NCI-H526 treated with DMSO at 0.1 percent for 48 hours (cell line): ENCODE measurements at regions not wholly inside any gene's neighbourhood (a gene's known extent, or its start where the extent isn't known, plus 50 kb on each side); places are given as distances from the start of the nearest gene placed in this dataset.
"Not testable (repeated sequence)": the region's sequence is repeated elsewhere in the genome, so short reads cannot be mapped to it uniquely, and the experiment has no call there.

ENCODE experiments used
- DNase-seq: peaks from one replicate; lab custom pipeline; 2025; lab: John Stamatoyannopoulos, UW

- no peak for DNase-seq
These were observed 344.3 kb downstream of the MATN1 start for GRCh38 chr1:30378991-30379581.

DNA sequence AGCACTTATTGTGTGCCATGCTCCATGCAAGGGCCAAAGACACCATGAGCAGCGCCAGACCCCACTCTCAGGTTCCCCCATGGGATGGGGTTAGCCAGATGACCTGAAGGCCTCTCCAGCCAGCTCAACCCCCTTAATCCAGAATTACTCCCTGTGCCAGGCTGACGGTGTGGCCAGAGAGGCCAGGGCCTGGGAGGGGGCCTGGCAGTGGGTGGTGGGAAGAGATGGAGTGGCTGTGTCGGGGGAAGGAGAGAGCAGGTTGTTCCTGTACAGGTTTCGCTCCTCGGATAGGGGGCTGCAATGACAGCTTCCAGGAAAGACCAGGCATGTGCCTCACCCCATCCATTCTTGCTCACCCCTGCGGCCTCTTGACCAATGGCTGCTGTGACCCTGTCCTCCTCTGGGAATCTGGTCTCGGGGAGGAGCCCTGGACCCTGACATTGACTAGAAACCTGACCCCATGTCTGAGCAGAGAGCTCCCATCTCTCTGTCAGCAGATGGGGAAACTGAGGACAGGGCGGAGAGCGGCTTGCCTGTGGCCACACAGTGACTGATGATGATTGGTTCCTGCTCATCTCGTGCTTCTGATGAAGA lies 345.3 kb downstream of the MATN1 start:
- no peak for DNase-seq

- no peak for DNase-seq
These were observed 346.0 kb downstream of the MATN1 start for GRCh38 chr1:30377230-30378002.

DNA sequence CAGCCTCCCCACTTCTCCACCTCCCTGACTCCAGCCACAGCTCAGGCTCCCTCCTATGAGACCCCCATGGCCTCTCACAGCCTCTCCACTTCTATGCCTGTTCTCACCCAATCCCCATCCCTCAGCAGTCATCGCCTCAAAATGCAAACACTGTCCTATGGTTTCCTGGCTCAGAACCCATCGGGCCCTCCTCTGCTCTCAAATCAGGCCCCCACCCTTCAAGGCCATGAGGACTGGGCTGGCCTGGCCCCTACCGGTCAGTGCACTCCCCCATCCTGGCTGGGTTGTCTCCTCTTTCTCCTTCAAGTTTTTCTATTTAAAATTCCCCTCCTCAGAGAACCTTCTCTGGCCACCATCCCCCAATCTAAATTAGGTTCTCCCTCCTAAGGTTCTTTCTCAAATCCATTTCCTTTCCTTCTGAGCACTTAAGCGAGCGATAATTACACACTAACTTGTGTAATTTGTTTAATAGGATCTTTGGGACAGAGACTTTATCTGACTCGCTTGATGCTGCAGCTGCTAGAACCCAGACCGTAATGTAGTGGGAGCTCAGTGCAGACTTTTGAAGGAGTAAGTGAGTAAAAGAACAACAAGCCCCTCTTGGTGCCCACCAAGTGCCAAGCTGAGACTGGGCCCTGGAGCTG lies 347.2 kb downstream of the MATN1 start:
- no peak for DNase-seq

- no peak for DNase-seq
These were observed 348.2 kb downstream of the MATN1 start for GRCh38 chr1:30375156-30375555.

DNA sequence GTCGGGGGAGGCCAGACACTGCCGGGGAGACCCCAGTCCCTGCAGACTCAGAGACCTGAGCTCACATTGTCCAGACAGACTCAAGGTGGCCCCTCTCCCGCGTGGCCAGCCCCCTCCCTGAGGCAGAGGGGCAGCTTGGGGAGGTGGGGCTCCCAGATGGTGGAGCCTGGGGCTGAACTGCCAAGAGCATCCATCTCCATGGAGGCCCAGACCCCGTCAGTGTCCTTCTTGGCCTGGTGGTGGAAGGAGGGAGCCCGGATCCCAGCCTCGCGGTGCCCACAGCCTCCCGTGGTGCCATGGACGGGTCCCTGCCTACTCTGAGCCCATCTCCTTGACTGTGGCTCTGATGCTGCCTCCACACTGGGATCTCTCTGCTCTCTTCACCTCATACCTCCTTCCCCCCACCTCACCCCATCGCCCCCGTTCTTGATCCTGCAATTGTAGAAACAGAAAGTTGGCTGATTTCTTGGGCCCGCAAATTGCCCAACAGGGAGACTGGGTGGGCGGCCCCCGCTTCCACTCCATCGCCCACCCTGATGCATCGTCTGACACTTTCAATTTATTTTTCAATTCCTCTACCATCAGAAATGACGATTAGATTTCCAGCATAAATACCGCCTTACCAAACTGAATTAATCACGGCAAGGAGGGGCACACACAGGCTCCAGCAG lies 348.9 kb downstream of the MATN1 start:
- DNase-seq, result no peak

DNA sequence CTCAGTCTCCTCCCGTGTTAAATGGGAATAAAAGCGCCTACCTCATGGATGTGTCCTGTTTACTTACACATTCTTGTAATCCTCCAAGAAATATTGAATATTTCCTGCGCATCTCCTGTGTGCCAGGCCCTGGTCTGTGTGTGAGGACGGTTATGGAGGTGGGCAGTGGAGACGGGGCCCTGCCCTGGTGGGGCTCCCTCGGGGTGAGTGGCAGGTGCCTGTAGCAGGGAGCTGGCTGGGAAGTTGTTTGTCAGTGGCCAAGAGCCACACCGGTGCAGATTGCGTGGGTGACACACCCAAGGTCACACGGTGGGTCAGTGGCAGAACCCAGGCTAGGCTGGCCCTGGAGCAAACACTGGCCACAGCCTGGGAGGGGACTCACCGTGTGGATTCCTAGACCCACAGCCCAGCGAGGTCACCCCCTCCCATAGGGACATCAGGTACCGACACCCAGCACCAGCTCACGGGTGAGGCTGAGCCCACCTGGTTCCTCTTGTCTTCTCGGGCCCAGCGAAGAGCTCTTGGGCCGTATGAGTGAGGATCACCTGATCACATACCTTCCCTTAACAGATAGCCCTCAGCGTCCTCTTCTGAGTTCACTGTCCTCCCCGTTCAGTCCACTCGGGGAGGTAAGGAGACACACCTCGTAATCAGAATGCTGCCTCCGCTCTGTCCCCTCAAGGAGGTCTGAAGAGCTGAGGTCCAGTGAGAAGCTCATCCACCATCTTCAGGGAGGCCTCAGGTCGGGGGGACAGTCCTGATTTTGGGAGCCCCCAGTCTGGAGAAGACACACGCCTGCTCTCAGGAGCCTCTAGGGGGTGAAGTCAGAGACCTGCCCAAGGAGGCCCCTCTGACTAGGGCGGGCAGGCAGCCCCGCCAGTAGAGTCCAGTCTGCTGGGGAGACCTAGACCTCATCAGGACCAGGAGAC lies 349.6 kb downstream of the MATN1 start:
- no peak for DNase-seq

GRCh38 chr1:30372792-30373433 lies 350.5 kb downstream of the MATN1 start:
- DNase-seq, result peak; percentile 17

DNA sequence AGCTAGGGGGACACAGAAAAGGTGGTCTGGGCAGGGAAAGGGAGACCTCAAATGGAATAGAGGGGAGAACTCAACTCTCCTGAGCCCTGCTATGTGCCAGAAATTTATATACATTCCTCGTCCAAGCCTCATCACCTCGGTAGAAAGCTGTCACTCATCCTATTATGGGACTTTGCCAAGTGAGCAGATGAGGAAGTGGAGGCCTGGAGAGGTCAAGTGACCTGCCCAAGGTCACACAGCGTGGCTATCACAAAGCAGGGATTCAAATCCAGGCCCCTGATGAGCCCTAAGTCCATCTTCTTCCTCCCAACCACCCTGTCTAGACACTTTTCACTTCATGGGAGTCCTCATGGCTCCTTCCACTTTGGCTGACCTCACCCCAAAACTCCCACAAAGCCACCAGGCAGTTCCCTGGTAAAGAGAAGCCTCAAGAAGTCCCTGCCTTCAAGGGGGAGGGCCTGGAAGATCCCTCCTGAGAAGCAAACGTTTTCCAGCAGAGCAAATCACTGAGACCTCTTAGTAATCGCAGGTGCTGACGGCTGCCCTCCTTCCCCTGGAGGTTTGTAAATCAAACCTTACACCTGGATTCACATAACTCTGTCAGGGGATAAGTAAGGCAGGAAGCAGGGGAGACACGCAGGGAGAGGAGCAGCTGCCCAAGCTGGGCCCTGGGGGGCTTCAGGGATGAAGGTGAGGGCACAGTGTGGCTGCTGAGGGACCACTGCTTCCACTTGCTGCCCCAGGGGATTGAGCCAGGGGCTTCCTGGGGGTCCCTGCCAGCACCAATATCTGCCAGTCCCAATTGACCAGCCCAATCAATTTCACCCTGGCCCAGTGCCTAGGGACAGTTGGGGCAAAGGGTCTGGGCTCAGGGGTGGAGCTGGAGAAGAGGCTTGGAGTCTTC lies 351.2 kb downstream of the MATN1 start:
- DNase-seq, result no peak

- no peak for DNase-seq
These were observed 352.1 kb downstream of the MATN1 start for GRCh38 chr1:30371179-30371788.

- no peak for DNase-seq
These were observed 354.6 kb downstream of the MATN1 start for GRCh38 chr1:30368651-30369240.

GRCh38 chr1:30366911-30367310 lies 356.5 kb downstream of the MATN1 start:
- DNase-seq, result no peak

DNA sequence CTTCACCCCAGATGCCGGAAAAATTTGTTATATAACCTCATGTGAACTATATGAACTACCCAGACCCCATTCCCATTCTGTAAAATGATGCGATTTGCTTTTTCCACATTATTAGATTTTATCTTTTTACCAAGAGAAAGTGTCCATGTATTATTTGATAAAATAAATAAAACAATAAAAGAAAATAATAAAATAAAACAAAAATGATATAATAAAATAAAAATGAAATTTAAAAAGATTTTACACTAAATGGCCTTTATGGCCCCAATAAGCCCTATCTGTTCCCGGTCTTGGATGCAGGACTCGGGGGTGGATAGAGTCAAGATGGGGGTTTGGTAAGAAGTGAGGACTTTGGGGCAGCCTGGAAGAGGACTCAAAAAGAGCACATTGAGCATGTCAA lies 357.2 kb downstream of the MATN1 start:
- DNase-seq, result no peak

GRCh38 chr1:30365596-30365995 lies 357.8 kb downstream of the MATN1 start:
- no peak for DNase-seq

- DNase-seq, result no peak
These were observed 360.4 kb downstream of the MATN1 start for GRCh38 chr1:30363031-30363430.

- no peak for DNase-seq
These were observed 360.8 kb downstream of the MATN1 start for GRCh38 chr1:30362603-30362990.

GRCh38 chr1:30361890-30362602 lies 361.3 kb downstream of the MATN1 start:
- DNase-seq, result not testable (repeated sequence)

GRCh38 chr1:30360753-30361152 lies 362.6 kb downstream of the MATN1 start:
- DNase-seq, result no peak
